ENCODE measurements at regions not wholly inside any gene's neighbourhood (a gene's known extent, or its start where the extent isn't known, plus 50 kb on each side); places are given as distances from the start of the nearest gene placed in this dataset.
"Not testable (repeated sequence)": the region's sequence is repeated elsewhere in the genome, so short reads cannot be mapped to it uniquely, and the experiment has no call there.

- DNase-seq (ENCODE audit: low read depth in 2 of 2, low spot score in 1 of 2): no peak
Measured at GRCh38 chr6:142633317-142633716, 311.7 kb downstream of the HIVEP2 start.

GRCh38 chr6:142635130-142635529 lies 309.8 kb downstream of the HIVEP2 start:
- DNase-seq (ENCODE audit: low read depth in 2 of 2, low spot score in 1 of 2): no peak

- DNase-seq (ENCODE audit: low read depth in 2 of 2, low spot score in 1 of 2): no peak
Measured at GRCh38 chr6:142637624-142638351, 307.2 kb downstream of the HIVEP2 start.

GRCh38 chr6:142642651-142643050 lies 302.3 kb downstream of the HIVEP2 start:
- no peak for DNase-seq (ENCODE audit: low read depth in 2 of 2, low spot score in 1 of 2)

DNA sequence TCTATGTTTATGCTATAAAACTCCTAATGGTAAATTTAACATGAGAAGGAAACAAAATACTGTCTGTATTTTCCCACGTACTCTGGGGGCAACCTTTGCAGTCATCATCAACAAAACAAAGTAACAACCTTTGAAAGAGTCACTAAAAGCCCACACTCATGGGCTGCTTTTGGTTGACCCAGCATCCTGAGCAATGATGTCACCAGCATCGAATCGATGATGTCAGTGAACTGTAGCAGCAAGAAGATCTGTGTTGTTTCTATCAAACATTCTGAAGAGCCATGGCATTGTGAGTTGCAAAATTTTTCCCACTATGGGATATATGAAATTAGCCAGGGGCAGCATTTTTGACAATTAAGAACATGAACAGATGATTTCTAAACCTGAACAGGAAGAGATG lies 300.1 kb downstream of the HIVEP2 start:
- no peak for DNase-seq (ENCODE audit: low read depth in 2 of 2, low spot score in 1 of 2)

DNA sequence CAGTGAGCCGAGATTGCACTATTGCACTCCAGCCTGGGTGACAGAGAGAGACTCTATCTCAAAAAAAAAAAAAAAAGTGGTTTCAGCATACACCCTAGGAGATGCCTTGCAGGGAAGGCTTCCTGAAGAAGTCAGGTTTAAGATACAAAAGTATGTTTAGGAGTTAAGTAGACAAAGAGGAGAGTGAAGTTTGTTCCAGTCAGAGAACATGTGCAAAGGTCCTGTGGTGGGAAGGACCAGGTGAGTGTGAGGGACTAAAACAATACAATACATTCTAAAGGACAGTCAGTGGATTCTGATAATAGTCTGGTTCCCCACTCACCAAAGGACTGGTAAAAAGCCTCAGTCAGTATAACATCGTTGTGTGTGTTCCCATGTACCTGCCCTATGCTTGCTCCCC lies 299.3 kb downstream of the HIVEP2 start:
- DNase-seq (ENCODE audit: low read depth in 2 of 2, low spot score in 1 of 2): no peak

DNA sequence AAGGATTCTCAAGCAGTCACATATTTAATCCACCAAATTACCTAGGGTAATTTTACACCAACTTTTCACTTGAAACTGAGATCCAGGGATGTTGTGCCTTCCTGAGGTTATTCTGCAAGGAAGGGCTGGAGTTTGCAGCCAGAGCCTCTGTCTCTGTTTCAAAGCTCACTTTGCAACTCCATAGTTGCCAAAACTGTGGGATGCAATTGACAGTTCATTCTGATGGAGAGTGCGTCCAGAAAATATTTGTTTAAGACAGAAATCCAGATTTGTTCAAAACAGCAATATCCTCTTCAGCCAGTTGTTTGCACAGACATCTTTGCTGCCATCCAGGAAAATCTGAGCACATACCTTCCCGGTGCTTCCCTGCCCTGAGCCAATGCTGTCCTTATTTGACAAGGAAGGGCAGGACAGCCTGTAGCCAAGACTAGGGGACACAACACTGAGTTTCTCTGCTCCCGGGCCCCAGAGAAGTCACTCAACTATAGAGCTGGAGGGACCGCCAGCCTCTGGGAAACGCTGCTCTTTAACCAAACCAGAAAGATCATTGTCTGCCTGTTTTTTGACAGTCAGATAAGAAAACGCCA lies 297.4 kb downstream of the HIVEP2 start:
- DNase-seq (ENCODE audit: low read depth in 2 of 2, low spot score in 1 of 2): no peak

DNA sequence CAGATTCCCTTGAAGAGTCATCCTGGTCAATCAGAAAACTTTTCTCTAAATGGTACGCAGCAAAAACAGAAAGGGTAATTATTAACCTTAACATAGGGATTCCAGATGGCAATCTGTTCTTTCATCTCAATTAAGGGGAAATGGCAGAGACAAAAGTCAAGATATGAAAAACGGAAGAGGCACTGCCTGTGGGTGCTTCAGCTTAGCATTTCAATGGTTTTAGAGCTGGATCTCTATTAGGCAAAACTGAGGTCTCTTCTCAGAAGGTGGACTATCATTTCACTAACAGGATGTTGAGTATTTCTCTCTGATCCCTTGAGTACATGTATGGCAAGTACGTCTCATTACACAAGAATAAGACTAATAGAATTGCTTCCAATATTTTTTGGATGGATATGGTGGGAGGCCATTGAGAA lies 296.9 kb downstream of the HIVEP2 start:
- DNase-seq (ENCODE audit: low read depth in 2 of 2, low spot score in 1 of 2): no peak

GRCh38 chr6:142648526-142648925 lies 296.4 kb downstream of the HIVEP2 start:
- no peak for DNase-seq (ENCODE audit: low read depth in 2 of 2, low spot score in 1 of 2)

GRCh38 chr6:142649438-142650234 lies 295.3 kb downstream of the HIVEP2 start:
- not testable (repeated sequence) for DNase-seq (ENCODE audit: low read depth in 2 of 2, low spot score in 1 of 2)

GRCh38 chr6:142651384-142651783 lies 293.6 kb downstream of the HIVEP2 start:
- DNase-seq (ENCODE audit: low read depth in 2 of 2, low spot score in 1 of 2): no peak

- no peak for DNase-seq (ENCODE audit: low read depth in 2 of 2, low spot score in 1 of 2)
Measured at GRCh38 chr6:142653710-142654420, 291.1 kb downstream of the HIVEP2 start.

DNA sequence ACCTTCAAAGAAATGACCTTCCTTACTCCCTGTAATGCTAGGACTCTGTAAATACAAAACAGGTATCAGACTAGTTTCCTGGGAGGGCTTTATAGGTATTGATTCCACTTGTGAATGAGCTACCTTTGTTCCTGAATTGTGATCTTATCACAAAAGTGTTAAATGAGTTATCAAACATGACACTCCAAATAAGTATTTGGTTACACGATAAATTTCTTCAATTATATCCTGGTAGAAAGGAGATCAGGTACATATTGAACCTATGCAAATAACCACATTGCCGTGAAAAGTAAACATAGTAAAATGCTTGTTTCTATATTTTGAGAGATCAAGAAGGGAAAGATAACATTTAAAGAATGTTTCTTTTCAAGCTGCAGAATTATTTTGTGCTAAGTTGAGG lies 285.3 kb downstream of the HIVEP2 start:
- DNase-seq (ENCODE audit: low read depth in 2 of 2, low spot score in 1 of 2): no peak

DNA sequence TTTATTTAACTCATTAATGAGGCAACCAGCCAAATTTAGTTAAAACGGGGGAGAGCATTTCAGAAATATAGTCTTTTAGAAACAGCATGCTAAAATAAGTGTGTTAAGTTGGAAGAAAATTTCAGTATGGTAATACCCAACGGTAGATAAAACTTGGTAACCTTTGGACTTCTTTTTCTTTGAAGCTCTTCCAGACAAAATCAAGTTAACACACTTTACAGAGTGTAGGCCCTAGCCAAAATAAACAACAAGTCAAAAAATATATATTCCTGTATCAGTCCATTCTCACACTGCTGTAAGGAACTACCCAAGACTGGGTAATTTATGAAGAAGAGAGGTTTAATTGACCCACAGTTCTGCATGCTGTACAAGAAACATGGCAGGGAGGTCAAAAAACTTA lies 279.6 kb downstream of the HIVEP2 start:
- DNase-seq (ENCODE audit: low read depth in 2 of 2, low spot score in 1 of 2): no peak

GRCh38 chr6:142666599-142667185 lies 278.3 kb downstream of the HIVEP2 start:
- no peak for DNase-seq (ENCODE audit: low read depth in 2 of 2, low spot score in 1 of 2)

DNA sequence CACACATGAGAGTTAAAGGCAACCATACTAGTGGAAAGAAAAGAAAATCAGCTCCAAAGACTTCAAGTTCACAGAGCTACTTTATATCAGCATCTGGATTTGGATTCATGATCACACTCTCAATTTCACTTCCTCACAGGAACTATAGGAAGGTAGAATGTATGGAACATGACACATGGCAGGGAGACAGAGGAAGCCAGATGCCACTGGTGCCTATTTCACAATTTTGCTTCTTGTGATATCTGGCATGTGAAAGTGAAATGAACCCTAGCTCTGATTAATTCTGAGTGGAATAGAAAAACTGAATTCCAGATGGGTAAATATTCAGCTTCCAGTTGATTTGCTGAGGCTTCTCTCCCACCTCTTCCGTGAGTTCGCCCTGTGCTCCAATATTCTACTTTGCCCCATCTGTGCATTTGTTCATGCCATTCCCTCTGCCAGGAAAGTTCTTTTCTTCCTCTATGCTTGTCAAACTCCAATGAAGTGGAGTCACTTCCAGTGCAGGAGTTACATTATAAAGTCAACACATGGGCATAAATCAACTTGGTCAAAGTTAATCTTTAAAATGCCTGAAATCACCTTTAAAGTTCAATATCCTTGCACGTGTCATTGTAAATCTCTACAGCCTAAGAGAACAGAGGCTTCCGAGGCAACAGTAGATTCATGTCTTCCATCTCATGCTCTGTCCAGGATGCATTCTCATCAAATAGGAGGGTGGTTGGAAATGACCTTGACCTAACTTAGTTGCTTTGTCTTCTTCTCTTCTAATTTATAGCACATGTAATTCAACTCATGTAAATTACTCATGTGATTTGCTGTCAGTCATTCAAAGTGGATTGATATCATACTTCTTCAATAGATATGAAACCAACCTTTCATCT lies 275.3 kb downstream of the HIVEP2 start:
- no peak for DNase-seq (ENCODE audit: low read depth in 2 of 2, low spot score in 1 of 2)

DNA sequence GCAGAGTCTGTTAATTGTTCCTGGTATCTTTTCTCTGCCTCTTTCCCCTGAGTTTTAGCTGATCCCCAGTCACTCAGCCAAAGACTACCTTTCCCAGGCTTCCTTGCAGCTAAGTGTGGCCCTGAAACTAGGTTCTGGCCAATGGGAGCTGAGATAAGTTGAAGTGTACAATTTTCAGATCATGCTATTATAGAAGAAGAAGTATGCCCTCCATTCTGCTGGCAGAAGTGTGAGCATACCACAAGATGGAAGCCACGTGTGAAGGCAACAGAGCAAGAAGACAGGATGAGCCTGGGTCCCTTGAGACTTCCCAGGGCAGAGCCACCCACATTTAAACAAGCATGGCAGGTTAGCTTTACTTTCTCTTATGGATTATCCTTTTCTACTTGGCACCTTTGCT lies 273.2 kb downstream of the HIVEP2 start:
- no peak for DNase-seq (ENCODE audit: low read depth in 2 of 2, low spot score in 1 of 2)

DNA sequence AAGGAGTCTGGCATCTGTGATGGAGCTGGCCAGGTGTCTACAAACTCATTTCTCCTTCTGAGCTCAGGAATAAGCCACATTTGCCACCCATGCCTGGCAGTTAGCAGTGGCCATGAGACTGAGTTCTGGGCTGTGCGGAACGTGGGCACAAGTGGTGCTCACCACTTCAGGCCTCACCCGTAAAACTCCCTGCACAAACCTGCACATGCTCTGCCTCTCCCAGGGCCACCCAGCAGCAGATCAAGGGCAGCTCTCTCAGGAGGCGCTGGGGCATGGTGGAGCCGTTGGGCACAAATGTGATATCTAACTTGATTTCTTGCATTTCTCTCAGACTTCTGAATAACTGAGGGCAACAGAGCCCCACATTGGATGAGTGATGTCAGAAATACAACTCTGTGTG lies 269.5 kb downstream of the HIVEP2 start:
- no peak for DNase-seq (ENCODE audit: low read depth in 2 of 2, low spot score in 1 of 2)

GRCh38 chr6:142676027-142676443 lies 268.9 kb downstream of the HIVEP2 start:
- no peak for DNase-seq (ENCODE audit: low read depth in 2 of 2, low spot score in 1 of 2)

- no peak for DNase-seq (ENCODE audit: low read depth in 2 of 2, low spot score in 1 of 2)
Measured at GRCh38 chr6:142676647-142677192, 268.3 kb downstream of the HIVEP2 start.

All from stimulated activated CD8-positive, alpha-beta memory T cell treated with anti-CD3 and anti-CD28 coated beads, Interleukin-4, amount 100 ng/mL, for 1 hour (primary cell).